ENCODE measurements at regions not wholly inside any gene's neighbourhood (a gene's known extent, or its start where the extent isn't known, plus 50 kb on each side); places are given as distances from the start of the nearest gene placed in this dataset.

GRCh38 chr20:10946124-10946880, 272.5 kb upstream of the JAG1 start:
- TF ChIP-seq CTCF (IDR thresholded peaks at IDR 0.05) = no peak
- no peak for TF ChIP-seq POLR2A (IDR thresholded peaks at IDR 0.05)

Data from lower leg skin (tissue), 3 donors.